Gastrocnemius medialis (tissue), 4 donors: ENCODE measurements at regions not wholly inside any gene's neighbourhood (a gene's known extent, or its start where the extent isn't known, plus 50 kb on each side); places are given as distances from the start of the nearest gene placed in this dataset.
"Not testable (repeated sequence)": the region's sequence is repeated elsewhere in the genome, so short reads cannot be mapped to it uniquely, and the experiment has no call there.

ENCODE experiments used
- ATAC-seq, 2 donors: fragments of 150-250 bp; one replicate each; pipeline ENCODE4 v1.9.1; 2016
- DNase-seq, 2 donors: peaks; one replicate each; pipeline ENCODE4 v3.0.0-alpha.2; 2019
- H3K27ac ChIP-seq, 4 donors: fragments of 200-600 bp; sonication (generic); 1 replicate in 1 of 4; 2 replicates in 3 of 4; pipeline ENCODE4 v1.5.1; 2016 to 2018; ENCODE audit warnings: mild to moderate bottlenecking in 2 of 4, moderate library complexity in 1 of 4
- H3K27me3 ChIP-seq, 3 donors: fragments of 200-600 bp; sonication (generic) in 2 of 3; 1 replicate in 1 of 3; 2 replicates in 2 of 3; pipeline versions ENCODE4 v1.5.1 to v1.6.0; 2016 to 2019; ENCODE audit warnings: mild to moderate bottlenecking in 1 of 3, moderate library complexity in 1 of 3
- H3K36me3 ChIP-seq, 2 donors: fragments of 200-600 bp; sonication (generic) in 1 of 2; one replicate each; pipeline ENCODE4 v1.5.1; 2017 to 2018
- H3K4me1 ChIP-seq, 2 donors: fragments of 200-600 bp; sonication (generic) in 1 of 2; one replicate each; pipeline ENCODE4 v1.5.1; 2016 to 2017; ENCODE audit warnings: mild to moderate bottlenecking in 2 of 2
- H3K4me3 ChIP-seq, 4 donors: fragments of 200-600 bp; sonication (generic) in 3 of 4; 1 replicate in 1 of 4; 2 replicates in 3 of 4; pipeline ENCODE4 v1.5.1; 2016 to 2019; ENCODE audit warnings: mild to moderate bottlenecking in 2 of 4
- H3K9me3 ChIP-seq, 3 donors: fragments of 200-600 bp; sonication (generic) in 2 of 3; 1 replicate in 1 of 3; 2 replicates in 2 of 3; pipeline ENCODE4 v1.5.1; 2016 to 2019
- CTCF ChIP-seq, 5 experiments: fragments of 450-650 bp in 3 of 5; fragments of 200-600 bp in 2 of 5; sonication (generic) in 2 of 5; IDR thresholded peaks in 4 of 5; conservative IDR thresholded peaks in 1 of 5; 1 replicate in 4 of 5; 2 replicates in 1 of 5; pipeline ENCODE4 v1.5.1; 2016 to 2019; ENCODE audit warnings: antibody characterized with exemption in 5 of 5, mild to moderate bottlenecking in 3 of 5, moderate library complexity in 3 of 5
- POLR2A ChIP-seq, 2 donors: fragments of 450-650 bp; IDR thresholded peaks; one replicate each; pipeline ENCODE4 v1.6.1; 2017; ENCODE audit warnings: antibody characterized with exemption in 2 of 2, mild to moderate bottlenecking in 2 of 2, moderate library complexity in 2 of 2
- in situ Hi-C, 4 donors: fragments of 200-750 bp; cut with MboI; loops; one replicate each; pipeline versions ENCODE4 v1.15.0 to v1.8.0; 2017; ENCODE audit warnings: low sequenced_read_pairs in 4 of 4
- intact Hi-C: fragments of 100-400 bp; cut with DNase I; formaldehyde crosslinking; loops from one replicate; pipeline ENCODE4 v1.15.1; 2023; ENCODE audit warnings: low total_unique reads

GRCh38 chr9:90505695-90506094 is 136.9 kb downstream of the DIRAS2 start:
- H3K27ac ChIP-seq, result no peak overlapping the region
- in situ Hi-C loops (no loop called here), intact Hi-C loops (no loop called here)

GRCh38 chr9:90506402-90506801 is 136.2 kb downstream of the DIRAS2 start:
- ATAC-seq, H3K4me1 ChIP-seq, in situ Hi-C loops: not testable (repeated sequence)

More at GRCh38 chr9:90505695-90506094, 136.9 kb downstream of the DIRAS2 start:
- no peak for ATAC-seq
- no peak for TF ChIP-seq CTCF (IDR thresholded peaks at IDR 0.05 in 4 of 5, conservative IDR thresholded peaks at IDR 0.05 in 1 of 5)
- no peaks in the 10 kb centered on the region for H3K9me3 ChIP-seq
- DNase-seq, result no peak
- no peaks in the 10 kb centered on the region for H3K27me3 ChIP-seq
- no peak overlapping the region for H3K4me3 ChIP-seq
- H3K36me3 ChIP-seq, result no peaks in the 10 kb centered on the region
- H3K4me1 ChIP-seq, result no peaks in the 10 kb centered on the region

GRCh38 chr9:90507621-90508020 is 135.0 kb downstream of the DIRAS2 start:
- ATAC-seq, result no peak
- no peaks in the 10 kb centered on the region for H3K27me3 ChIP-seq
- no peaks in the 10 kb centered on the region for H3K4me1 ChIP-seq
- in situ Hi-C loops (no loop called here), intact Hi-C loops (no loop called here)
- no peak for DNase-seq
- H3K9me3 ChIP-seq, result no peaks in the 10 kb centered on the region
- H3K4me3 ChIP-seq, result no peak overlapping the region
- TF ChIP-seq CTCF (IDR thresholded peaks at IDR 0.05 in 4 of 5, conservative IDR thresholded peaks at IDR 0.05 in 1 of 5), result no peak
- no peak for TF ChIP-seq POLR2A (IDR thresholded peaks at IDR 0.05)
- no peak overlapping the region for H3K27ac ChIP-seq
- no peaks in the 10 kb centered on the region for H3K36me3 ChIP-seq

More at GRCh38 chr9:90506402-90506801, 136.2 kb downstream of the DIRAS2 start:
- H3K4me3 ChIP-seq, DNase-seq, H3K27ac ChIP-seq, H3K27me3 ChIP-seq, intact Hi-C loops, H3K9me3 ChIP-seq, H3K36me3 ChIP-seq: not testable (repeated sequence)

- ATAC-seq (no peak), DNase-seq (no peak)
- no peaks in the 10 kb centered on the region for H3K4me1 ChIP-seq
- no peaks in the 10 kb centered on the region for H3K27me3 ChIP-seq
- intact Hi-C loops, result no loop called here
- H3K27ac ChIP-seq, result no peak overlapping the region
- H3K36me3 ChIP-seq, result no peaks in the 10 kb centered on the region
- TF ChIP-seq CTCF (IDR thresholded peaks at IDR 0.05 in 4 of 5, conservative IDR thresholded peaks at IDR 0.05 in 1 of 5) (no peak), POLR2A (IDR thresholded peaks at IDR 0.05) (no peak)
- in situ Hi-C loops, result no loop called here
- H3K9me3 ChIP-seq, result no peaks in the 10 kb centered on the region
- no peak overlapping the region for H3K4me3 ChIP-seq
Observed at GRCh38 chr9:90508940-90509339, 133.7 kb downstream of the DIRAS2 start.

GRCh38 chr9:90511711-90512110 is 130.9 kb downstream of the DIRAS2 start:
- in situ Hi-C loops (no loop called here), intact Hi-C loops (no loop called here)
- no peaks in the 10 kb centered on the region for H3K9me3 ChIP-seq
- ATAC-seq, result no peak
- no peak for TF ChIP-seq POLR2A (IDR thresholded peaks at IDR 0.05)
- H3K4me3 ChIP-seq, result no peak overlapping the region
- H3K36me3 ChIP-seq, result no peaks in the 10 kb centered on the region
- H3K4me1 ChIP-seq, result no peaks in the 10 kb centered on the region
- DNase-seq, result no peak
- no peak overlapping the region for H3K27ac ChIP-seq
- no peaks in the 10 kb centered on the region for H3K27me3 ChIP-seq

- intact Hi-C loops (no loop called here), in situ Hi-C loops (no loop called here)
- TF ChIP-seq POLR2A (IDR thresholded peaks at IDR 0.05) (no peak), CTCF (IDR thresholded peaks at IDR 0.05 in 4 of 5, conservative IDR thresholded peaks at IDR 0.05 in 1 of 5) (no peak)
- no peak for DNase-seq
- Histone ChIP-seq H3K4me3 (no peak overlapping the region), H3K27ac (no peak overlapping the region), H3K9me3 (no peaks in the 10 kb centered on the region), H3K36me3 (no peaks in the 10 kb centered on the region), H3K27me3 (no peaks in the 10 kb centered on the region), H3K4me1 (no peaks in the 10 kb centered on the region)
- ATAC-seq, result no peak
Observed at GRCh38 chr9:90514877-90515276, 127.7 kb downstream of the DIRAS2 start.
